ENCODE measurements at regions not wholly inside any gene's neighbourhood (a gene's known extent, or its start where the extent isn't known, plus 50 kb on each side); places are given as distances from the start of the nearest gene placed in this dataset.

DNA sequence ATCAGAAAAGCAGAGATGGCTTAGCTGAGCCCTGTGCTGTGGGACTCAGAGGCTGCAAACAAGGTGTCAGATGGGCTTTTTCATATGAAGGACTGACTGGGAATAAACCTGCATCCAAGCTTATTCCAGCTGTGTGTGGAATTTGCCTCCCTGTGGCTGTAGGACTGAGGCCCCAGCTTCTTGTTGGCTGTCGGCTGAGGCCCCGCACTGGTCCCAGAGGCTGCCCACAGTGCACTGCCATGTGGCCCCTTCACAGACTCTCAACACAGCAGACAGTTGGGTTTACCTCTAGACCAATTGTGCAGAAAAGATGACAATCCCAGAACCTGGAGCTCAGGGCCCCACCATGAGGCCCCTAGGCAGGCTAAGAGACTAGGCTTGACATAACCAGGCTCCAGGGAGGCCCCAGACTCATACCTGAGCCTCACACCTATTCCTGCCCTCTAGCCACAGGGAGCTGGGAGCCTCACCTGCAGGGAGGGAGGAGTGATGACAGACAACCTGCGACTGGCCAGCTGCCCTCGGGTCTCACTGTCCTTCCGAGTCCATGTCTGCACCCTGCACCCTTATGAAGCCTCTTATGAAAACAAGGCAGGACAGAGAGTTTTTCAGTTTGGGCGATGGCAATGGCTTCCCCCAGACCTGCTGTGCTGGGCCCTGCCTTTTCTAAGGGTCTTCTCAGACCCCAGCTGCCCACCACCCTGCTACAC lies 615.5 kb downstream of the NPHP4 start:
- H3K4me3 ChIP-seq (ENCODE audit: low read depth, poor library complexity, severe bottlenecking), result no peak overlapping the region
- no peak for TF ChIP-seq POLR2A (IDR thresholded peaks at IDR 0.05)
- TF ChIP-seq, protein P1, sequence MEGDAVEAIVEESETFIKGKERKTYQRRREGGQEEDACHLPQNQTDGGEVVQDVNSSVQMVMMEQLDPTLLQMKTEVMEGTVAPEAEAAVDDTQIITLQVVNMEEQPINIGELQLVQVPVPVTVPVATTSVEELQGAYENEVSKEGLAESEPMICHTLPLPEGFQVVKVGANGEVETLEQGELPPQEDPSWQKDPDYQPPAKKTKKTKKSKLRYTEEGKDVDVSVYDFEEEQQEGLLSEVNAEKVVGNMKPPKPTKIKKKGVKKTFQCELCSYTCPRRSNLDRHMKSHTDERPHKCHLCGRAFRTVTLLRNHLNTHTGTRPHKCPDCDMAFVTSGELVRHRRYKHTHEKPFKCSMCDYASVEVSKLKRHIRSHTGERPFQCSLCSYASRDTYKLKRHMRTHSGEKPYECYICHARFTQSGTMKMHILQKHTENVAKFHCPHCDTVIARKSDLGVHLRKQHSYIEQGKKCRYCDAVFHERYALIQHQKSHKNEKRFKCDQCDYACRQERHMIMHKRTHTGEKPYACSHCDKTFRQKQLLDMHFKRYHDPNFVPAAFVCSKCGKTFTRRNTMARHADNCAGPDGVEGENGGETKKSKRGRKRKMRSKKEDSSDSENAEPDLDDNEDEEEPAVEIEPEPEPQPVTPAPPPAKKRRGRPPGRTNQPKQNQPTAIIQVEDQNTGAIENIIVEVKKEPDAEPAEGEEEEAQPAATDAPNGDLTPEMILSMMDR (IDR thresholded peaks at IDR 0.05), result no peak
- intact Hi-C loops (cut with DNase I; ENCODE audit: low total_unique reads), result no loop called here
- DNase-seq (ENCODE audit: low spot score in 2 of 2), result peak in 1 of 2 donors; percentile 64
- WGBS, 2 donors, result 90 to 97% methylated on average over 6 of the region's 6 CpGs

DNA sequence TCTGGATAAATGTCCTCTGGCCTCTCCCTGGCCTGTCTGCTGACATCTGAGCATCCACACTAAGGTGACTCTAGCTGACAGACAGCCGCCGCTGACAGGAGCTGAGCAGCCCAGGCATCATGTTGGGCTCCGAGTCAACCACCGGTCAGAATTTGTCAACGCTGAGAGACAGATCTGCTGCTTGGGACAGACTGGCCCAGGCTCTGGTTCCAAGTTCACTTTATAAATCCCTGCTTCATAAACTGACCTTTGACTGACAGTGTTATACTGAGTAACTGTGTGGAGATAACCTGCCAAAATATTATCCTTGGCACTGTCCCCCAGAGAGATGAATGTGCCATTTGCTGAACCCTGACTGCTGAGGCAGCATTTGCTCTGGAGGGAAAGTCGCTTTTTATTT lies 616.7 kb downstream of the NPHP4 start:
- DNase-seq (ENCODE audit: low spot score in 2 of 2), result peak in 1 of 2 donors; percentile 13
- WGBS, 2 donors, result 90 to 95% methylated on average over 6 of the region's 6 CpGs
- intact Hi-C loops (cut with DNase I; ENCODE audit: low total_unique reads), result no loop called here

GRCh38 chr1:5374192-5374591 lies 618.0 kb downstream of the NPHP4 start:
- intact Hi-C loops (cut with DNase I; ENCODE audit: low total_unique reads), result no loop called here
- TF ChIP-seq, protein P1 (IDR thresholded peaks at IDR 0.05), result no peak
- H3K4me3 ChIP-seq (ENCODE audit: low read depth, poor library complexity, severe bottlenecking), result no peak overlapping the region
- no peak for DNase-seq (ENCODE audit: low spot score in 2 of 2)
- 74 to 77% methylated on average over 4 of the region's 4 CpGs for WGBS, 2 donors

More for the DNA sequence above, 616.7 kb downstream of the NPHP4 start:
- TF ChIP-seq, protein P1 (IDR thresholded peaks at IDR 0.05), result no peak
- TF ChIP-seq POLR2A (IDR thresholded peaks at IDR 0.05), result no peak
- H3K4me3 ChIP-seq (ENCODE audit: low read depth, poor library complexity, severe bottlenecking), result no peak overlapping the region

DNA sequence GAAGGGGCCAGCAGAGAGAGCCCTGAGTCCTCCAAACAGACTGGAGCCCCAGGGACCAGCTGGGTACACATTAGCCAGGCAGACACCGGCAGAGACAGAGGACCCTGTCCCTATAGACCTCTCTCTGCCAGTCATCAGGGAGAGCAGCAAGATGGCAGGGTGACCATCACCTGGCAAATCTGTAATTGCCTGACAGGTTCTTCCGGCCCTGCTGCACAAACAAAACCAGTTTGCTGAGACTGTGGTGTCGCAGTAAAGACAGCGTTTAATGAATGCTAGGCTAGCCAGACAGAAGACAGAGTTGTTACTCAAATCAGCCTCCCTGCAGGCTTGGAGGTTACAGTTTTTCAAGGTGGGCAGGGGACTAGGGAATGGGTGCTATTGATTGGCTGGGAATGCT lies 618.9 kb downstream of the NPHP4 start:
- intact Hi-C loops (cut with DNase I; ENCODE audit: low total_unique reads), result no loop called here
- no peak overlapping the region for H3K4me3 ChIP-seq (ENCODE audit: low read depth, poor library complexity, severe bottlenecking)
- WGBS, 2 donors, result 53 to 59% methylated on average over 4 of the region's 4 CpGs
- DNase-seq (ENCODE audit: low spot score in 2 of 2), result peak in 1 of 2 donors; percentile 46
- TF ChIP-seq, protein P1 (IDR thresholded peaks at IDR 0.05), result no peak
- TF ChIP-seq POLR2A (IDR thresholded peaks at IDR 0.05), result no peak

- DNase-seq (ENCODE audit: low spot score in 2 of 2), result peak in 1 of 2 donors; percentile 56
- no peak overlapping the region for H3K4me3 ChIP-seq (ENCODE audit: low read depth, poor library complexity, severe bottlenecking)
- 89 to 90% methylated on average over 7 of the region's 7 CpGs for WGBS, 2 donors
- intact Hi-C loops (cut with DNase I; ENCODE audit: low total_unique reads), result no loop called here
- TF ChIP-seq, protein P1 (IDR thresholded peaks at IDR 0.05), result no peak
- TF ChIP-seq POLR2A (IDR thresholded peaks at IDR 0.05), result no peak
These were observed 621.0 kb downstream of the NPHP4 start for GRCh38 chr1:5371270-5371669.

GRCh38 chr1:5370311-5370710 lies 621.9 kb downstream of the NPHP4 start:
- H3K4me3 ChIP-seq (ENCODE audit: low read depth, poor library complexity, severe bottlenecking), result no peak overlapping the region
- TF ChIP-seq POLR2A (IDR thresholded peaks at IDR 0.05), result no peak
- TF ChIP-seq, protein P1 (IDR thresholded peaks at IDR 0.05), result no peak
- peak in 1 of 2 donors; percentile 46 for DNase-seq (ENCODE audit: low spot score in 2 of 2)
- 61 to 71% methylated on average over 3 of the region's 3 CpGs for WGBS, 2 donors
- intact Hi-C loops (cut with DNase I; ENCODE audit: low total_unique reads), result no loop called here

Data from lower leg skin (tissue), 4 donors.